Peyer's patch (tissue), 4 donors: ENCODE measurements at regions not wholly inside any gene's neighbourhood (a gene's known extent, or its start where the extent isn't known, plus 50 kb on each side); places are given as distances from the start of the nearest gene placed in this dataset.

Experiments
- DNase-seq, 3 donors: peaks; one replicate each; pipeline ENCODE4 v3.0.0-alpha.2; 2017 to 2019
- H3K27ac ChIP-seq, 4 donors: fragments of 200-600 bp; sonication (generic); one replicate each; pipeline ENCODE4 v1.5.1; 2016 to 2019
- H3K27me3 ChIP-seq, 2 donors: fragments of 200-600 bp; sonication (generic); one replicate each; pipeline ENCODE4 v1.5.1; 2019
- H3K36me3 ChIP-seq, 3 donors: fragments of 200-600 bp; sonication (generic); one replicate each; pipeline ENCODE4 v1.5.1; 2016 to 2019
- H3K4me1 ChIP-seq, 4 donors: fragments of 200-600 bp; sonication (generic); one replicate each; pipeline ENCODE4 v1.5.1; 2016 to 2019
- H3K4me3 ChIP-seq, 4 donors: fragments of 200-600 bp; sonication (generic); 1 replicate in 3 of 4; 2 replicates in 1 of 4; pipeline ENCODE4 v1.5.1; 2016 to 2019; ENCODE audit warnings: mild to moderate bottlenecking in 1 of 4
- H3K9me3 ChIP-seq, 4 donors: fragments of 200-600 bp; sonication (generic); one replicate each; pipeline ENCODE4 v1.5.1; 2016 to 2019; ENCODE audit warnings: mild to moderate bottlenecking in 1 of 4
- CTCF ChIP-seq, 6 experiments: fragments of 450-650 bp in 4 of 6; fragments of 200-600 bp in 2 of 6; sonication (generic) in 1 of 6; IDR thresholded peaks; one replicate each; pipeline ENCODE4 v1.5.1; 2017 to 2019; ENCODE audit warnings: antibody characterized with exemption in 6 of 6, mild to moderate bottlenecking in 3 of 6, moderate library complexity in 1 of 6
- POLR2A ChIP-seq, 2 donors: fragments of 450-650 bp; IDR thresholded peaks; one replicate each; pipeline ENCODE4 v1.5.1; 2017; ENCODE audit warnings: antibody characterized with exemption in 2 of 2, mild to moderate bottlenecking in 2 of 2, moderate library complexity in 2 of 2

DNA sequence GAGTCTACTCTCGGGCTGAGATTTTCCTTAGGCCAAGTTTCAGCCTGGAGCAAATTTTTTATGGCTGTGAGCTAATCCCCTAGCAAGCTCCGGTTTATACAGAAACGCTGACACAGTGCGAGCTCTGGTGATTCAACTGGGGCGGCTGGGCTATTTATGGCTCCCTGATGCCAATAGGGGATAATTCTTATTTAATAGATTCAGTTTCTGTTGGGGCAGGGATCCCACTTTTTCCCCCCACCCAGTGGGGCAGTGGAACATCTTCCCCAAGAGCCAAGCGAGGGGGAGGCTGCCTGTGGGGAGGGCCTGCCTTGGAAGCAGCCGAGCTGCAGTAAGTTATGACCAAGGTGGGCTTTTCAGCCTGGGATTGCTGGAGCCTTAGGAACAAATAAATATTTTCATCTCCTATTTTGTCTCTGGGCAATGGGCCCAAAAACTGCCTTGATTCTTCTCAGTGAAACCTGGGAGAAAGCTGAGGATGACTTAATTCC, 129.1 kb downstream of the MACROH2A1 start:
- DNase-seq, result no peak
- Histone ChIP-seq H3K4me1 (no peaks in the 10 kb centered on the region), H3K36me3 (no peaks in the 10 kb centered on the region), H3K9me3 (peaks cover 0 to 7% (median 0%) of the 10 kb centered on the region in 4 donors), H3K27ac (peak overlapping the region in 1 of 4 donors; percentile 35), H3K4me3 (no peak overlapping the region), H3K27me3 (no peaks in the 10 kb centered on the region)
- no peak for TF ChIP-seq CTCF (IDR thresholded peaks at IDR 0.05)

- DNase-seq, result no peak
- H3K27ac ChIP-seq, result peak overlapping the region in 1 of 4 donors; percentile 35
Measured at GRCh38 chr5:135269199-135269598, 129.8 kb downstream of the MACROH2A1 start.

GRCh38 chr5:135266975-135267374, 132.1 kb downstream of the MACROH2A1 start:
- no peaks in the 10 kb centered on the region for H3K4me1 ChIP-seq
- DNase-seq, result no peak
- no peaks in the 10 kb centered on the region for H3K27me3 ChIP-seq
- TF ChIP-seq CTCF (IDR thresholded peaks at IDR 0.05) (no peak), POLR2A (IDR thresholded peaks at IDR 0.05) (no peak)
- H3K9me3 ChIP-seq, result peaks cover 0 to 5% (median 0%) of the 10 kb centered on the region in 4 donors
- H3K4me3 ChIP-seq, result no peak overlapping the region
- H3K36me3 ChIP-seq, result no peaks in the 10 kb centered on the region
- no peak overlapping the region for H3K27ac ChIP-seq

More at GRCh38 chr5:135269199-135269598, 129.8 kb downstream of the MACROH2A1 start:
- H3K9me3 ChIP-seq, result peaks cover 0 to 7% (median 0%) of the 10 kb centered on the region in 4 donors
- TF ChIP-seq CTCF (IDR thresholded peaks at IDR 0.05), result no peak
- TF ChIP-seq POLR2A (IDR thresholded peaks at IDR 0.05), result no peak
- no peaks in the 10 kb centered on the region for H3K36me3 ChIP-seq
- H3K27me3 ChIP-seq, result no peaks in the 10 kb centered on the region
- H3K4me3 ChIP-seq, result no peak overlapping the region
- H3K4me1 ChIP-seq, result no peaks in the 10 kb centered on the region

DNA sequence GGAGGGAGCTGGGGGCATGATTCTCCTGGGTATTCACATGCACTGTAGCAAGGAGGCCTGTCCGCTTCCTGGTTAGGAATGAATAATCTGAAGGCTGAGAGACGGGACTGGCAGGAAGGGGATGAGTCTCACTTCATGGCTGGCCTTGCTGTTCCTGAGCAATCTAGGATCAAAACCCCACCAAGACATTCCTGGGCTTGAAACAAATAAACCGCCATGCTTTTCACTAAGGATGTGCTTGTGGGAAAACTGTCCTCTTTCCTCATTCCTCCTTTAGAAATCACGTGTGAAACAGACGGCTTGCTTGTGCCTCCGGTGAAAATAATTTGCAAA, 132.8 kb downstream of the MACROH2A1 start:
- DNase-seq, result no peak
- no peaks in the 10 kb centered on the region for H3K4me1 ChIP-seq
- peak overlapping the region in 1 of 4 donors; percentile 25 for H3K27ac ChIP-seq
- no peak for TF ChIP-seq POLR2A (IDR thresholded peaks at IDR 0.05)
- TF ChIP-seq CTCF (IDR thresholded peaks at IDR 0.05), result no peak
- no peaks in the 10 kb centered on the region for H3K27me3 ChIP-seq
- no peak overlapping the region for H3K4me3 ChIP-seq
- H3K9me3 ChIP-seq, result no peaks in the 10 kb centered on the region
- no peaks in the 10 kb centered on the region for H3K36me3 ChIP-seq

DNA sequence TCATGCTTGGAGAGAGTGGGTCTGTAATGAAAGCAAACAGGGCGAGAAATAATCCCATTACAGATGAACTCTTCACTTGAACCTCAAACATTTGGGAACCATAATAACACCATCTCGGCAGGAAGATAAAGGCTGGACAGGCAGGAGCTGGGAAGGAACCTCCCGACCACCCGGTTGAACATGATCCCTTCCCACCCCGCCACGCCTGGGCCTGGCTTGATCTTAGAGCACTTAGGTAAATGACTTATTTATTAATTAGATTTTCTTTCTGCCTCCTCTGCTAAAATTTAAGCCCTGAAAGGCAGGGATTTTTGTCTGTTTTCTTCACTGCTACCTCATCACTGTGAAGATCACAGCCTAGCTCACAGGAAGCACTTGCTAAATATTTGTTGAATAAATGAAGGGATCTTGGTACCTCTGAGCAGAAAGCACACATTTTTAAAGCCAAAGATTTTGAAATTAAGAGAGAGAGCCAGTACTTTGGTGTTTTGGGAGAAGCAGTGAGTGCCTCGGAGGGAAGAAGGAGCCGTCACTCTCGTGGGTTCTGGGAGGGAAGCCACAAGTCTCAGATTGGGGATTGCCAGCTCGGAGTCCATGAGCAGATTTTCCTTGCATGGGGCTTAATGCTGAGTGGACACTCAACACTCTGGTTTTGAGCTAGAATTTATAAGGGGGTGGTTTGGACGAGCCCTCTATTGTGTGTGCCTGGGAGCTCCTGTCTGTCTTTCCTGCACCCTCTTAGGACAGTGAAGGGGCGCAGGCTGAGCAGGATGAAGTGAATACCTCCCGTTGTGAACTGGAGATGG, 133.3 kb downstream of the MACROH2A1 start:
- H3K4me1 ChIP-seq, result no peaks in the 10 kb centered on the region
- no peaks in the 10 kb centered on the region for H3K27me3 ChIP-seq
- no peak for DNase-seq
- H3K36me3 ChIP-seq, result no peaks in the 10 kb centered on the region
- no peak overlapping the region for H3K4me3 ChIP-seq
- no peaks in the 10 kb centered on the region for H3K9me3 ChIP-seq
- peak overlapping the region in 2 of 4 donors; percentile 18 to 25 for H3K27ac ChIP-seq
- TF ChIP-seq CTCF (IDR thresholded peaks at IDR 0.05), result no peak
- no peak for TF ChIP-seq POLR2A (IDR thresholded peaks at IDR 0.05)
